Superior temporal gyrus (tissue), 1 donor: ENCODE measurements at regions not wholly inside any gene's neighbourhood (a gene's known extent, or its start where the extent isn't known, plus 50 kb on each side); places are given as distances from the start of the nearest gene placed in this dataset.

Source experiments
- DNase-seq: peaks from one replicate; pipeline ENCODE4 v3.0.0-alpha.2; 2016; ENCODE audit errors: extremely low spot score

DNA sequence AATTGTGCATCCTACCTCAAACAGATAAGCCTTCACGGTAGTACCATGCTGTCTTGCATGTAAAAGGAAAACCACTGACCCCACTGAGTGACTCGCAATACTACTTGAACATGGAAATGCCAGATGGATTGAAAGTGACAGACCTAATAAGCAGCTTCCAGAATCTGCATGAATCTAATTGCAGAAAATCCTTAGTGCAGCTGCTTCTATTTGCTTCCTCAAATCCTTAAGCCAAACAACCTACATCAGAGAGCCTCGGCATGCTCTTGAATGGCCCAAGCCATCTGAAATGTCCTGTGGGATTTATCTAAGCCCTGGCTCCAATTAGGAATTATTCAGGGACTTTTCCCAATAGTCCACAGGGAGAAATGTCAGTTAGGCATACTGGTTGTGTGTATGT, 509.5 kb upstream of the CELF2 start:
- DNase-seq: no peak

DNA sequence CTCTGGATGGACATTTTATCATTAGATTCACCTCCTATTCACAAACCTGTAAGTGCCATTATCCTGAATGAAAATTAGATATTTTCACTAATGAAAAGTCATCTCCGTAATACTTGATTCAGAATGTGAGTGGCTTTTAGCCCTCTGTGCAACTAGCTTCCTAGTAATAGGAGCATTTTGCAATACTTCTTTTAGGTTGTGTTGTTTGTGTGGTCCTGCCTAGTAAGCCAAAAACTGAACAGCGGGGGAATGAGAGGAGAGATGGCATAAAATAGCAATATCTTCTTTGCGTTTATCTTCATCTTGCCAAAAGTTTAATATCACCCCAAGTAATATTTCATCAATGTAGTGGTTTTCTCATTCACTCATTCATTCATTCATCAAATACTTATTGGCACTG, 507.5 kb upstream of the CELF2 start:
- no peak for DNase-seq

DNA sequence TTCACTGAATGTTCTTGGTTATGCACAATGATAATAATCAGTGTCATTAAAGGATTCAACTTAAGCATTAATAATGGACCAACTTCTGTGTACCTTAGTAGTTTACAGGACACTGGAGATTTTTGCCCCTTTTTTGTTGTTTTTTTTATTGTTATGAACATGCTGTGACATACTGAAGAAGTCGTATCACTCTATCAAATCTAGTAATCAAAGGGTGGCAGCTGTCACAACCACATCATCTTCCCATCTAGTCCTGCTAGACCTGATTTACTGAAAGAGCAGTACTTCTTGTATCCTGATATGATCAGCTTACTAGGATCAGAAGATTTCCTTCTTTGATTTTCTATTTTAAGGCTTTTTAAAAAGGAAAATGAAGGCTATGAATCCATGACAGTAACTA, 504.6 kb upstream of the CELF2 start:
- DNase-seq: no peak

DNA sequence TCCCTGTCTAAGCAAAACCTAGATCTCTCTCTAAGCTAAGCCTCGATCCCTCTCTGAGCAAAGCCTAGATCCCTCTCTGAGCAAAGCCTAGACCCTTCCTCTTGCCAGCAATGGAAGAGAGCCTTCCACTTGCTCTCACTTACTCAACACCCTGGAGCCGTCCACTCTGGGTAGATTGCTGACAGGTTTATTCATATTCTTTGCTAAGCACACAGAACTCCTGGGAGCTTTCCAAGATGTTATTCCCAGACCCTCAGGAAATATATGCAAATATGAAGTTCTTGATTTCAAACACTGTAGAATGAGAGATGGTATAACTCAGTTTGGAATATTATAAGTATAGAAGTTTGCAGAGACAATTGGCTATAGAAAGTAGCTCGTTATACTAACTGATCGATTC, 503.8 kb upstream of the CELF2 start:
- DNase-seq: no peak

DNA sequence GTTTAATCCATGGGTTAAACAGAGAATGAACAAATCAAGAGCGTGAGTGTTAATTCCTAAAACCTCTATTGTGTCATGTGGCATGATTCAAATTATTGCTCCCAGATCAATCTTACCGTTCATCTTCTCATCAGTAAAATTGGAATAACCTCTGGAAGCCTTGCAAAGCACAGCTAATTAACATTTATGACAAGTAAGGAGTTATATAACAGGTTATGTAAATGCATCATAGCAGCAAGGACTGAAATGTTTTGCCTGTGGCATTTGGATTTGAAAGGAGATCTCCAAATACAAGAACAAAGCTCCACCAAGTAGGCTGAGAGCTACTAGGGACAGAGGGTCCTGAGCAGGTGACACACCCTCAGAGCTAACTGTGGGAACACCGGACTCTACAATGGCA, 502.9 kb upstream of the CELF2 start:
- peak; percentile 65 for DNase-seq

GRCh38 chr10:10515479-10516204, 502.0 kb upstream of the CELF2 start:
- no peak for DNase-seq

DNA sequence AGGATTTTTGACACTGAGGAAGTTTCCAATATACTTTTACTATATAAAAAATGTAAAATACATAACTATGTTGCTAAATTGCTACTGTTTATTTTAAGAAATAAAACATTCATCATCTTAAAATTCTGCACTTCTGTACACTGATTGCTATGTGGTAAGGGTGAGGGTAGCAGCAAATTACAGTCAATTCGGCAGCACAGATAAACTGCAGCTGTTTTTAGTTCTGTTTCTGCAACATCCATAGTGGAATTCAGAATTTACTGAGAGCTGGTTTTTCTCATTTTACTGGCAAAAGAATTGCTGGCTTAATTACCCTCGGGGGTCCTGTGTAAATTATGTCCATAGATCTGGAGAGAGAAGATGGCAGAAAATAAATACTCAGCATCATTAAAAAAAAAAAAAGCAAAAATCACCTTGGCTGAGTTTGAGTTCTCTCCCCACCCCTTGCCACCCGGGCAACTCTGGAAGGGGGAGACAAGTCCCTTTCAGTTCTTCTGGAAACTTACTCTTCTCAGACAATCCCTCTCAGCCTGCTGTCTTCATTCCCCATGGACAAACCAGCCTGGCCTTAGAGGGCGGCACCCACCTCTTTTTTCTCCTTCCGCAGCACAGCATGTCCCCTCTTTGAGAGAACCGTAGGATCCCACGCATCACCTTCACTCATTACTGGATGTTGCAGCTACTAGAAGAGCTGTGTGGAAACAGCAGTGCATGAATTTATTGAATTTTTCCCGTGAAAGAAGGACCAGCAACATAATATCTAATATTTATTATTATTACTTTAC, 501.1 kb upstream of the CELF2 start:
- no peak for DNase-seq

DNA sequence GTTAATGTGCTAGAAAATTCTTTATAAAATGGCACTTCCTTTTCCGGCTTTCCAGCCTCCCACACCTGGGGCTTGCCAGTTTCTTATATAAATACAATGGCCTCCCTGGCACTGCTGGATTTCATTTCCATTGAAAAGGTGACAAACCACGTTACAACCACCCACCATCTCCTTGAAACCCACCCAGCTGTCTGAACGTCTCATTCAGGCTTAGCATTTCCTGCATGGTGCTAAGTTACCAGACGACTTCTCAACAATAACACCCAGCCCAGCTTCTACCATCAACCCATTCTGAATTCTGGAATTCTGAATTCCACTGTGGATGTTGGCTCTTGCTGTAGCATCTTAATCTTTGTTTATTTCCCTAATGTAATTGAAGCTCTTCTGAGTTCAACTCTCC, 499.8 kb upstream of the CELF2 start:
- DNase-seq: peak; percentile 38

DNA sequence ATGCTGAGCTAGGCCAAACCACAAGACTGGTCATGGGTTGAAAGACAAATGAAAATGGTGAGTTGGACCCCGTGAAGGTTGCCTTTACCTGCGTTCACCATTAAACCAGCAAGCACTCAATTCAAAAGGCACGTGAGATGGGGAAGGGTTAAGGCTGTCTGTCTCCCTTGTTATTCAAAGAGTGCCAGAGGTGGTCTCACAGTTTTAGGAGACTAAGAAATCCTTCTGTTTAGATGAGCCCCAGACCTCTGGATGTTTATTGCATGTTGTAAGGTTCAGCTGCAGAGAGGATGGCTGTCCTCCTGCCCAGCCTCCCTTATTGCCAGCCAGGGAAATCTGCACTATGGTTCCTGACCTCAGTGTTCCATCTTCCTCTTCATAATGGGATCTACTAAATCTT, 498.0 kb upstream of the CELF2 start:
- no peak for DNase-seq

- DNase-seq: no peak
Measured at GRCh38 chr10:10520491-10521385, 496.9 kb upstream of the CELF2 start.

DNA sequence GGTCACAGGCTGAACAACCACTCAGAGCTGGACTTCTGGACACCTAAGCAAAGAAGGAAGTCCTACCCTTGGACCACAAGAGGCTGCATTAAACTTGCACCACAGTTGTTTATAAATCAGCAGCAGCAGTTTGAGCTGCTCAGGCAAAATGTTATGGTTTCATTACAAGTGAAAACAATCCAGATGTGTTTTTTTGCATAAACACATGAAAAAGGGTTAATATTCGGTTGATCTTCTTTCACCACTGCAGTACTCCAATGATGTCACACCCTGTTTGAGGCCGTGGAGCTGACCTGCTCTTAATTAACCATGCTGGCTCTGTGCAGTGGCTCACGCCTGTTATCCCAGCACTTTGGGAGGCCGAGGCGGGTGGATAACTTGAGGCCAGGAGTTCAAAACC, 490.8 kb upstream of the CELF2 start:
- DNase-seq: no peak

- no peak for DNase-seq
Measured at GRCh38 chr10:10527861-10528562, 489.7 kb upstream of the CELF2 start.

- no peak for DNase-seq
Measured at GRCh38 chr10:10528563-10528910, 489.1 kb upstream of the CELF2 start.

GRCh38 chr10:10530313-10530712, 487.4 kb upstream of the CELF2 start:
- DNase-seq: no peak

- no peak for DNase-seq
Measured at GRCh38 chr10:10532236-10532635, 485.4 kb upstream of the CELF2 start.

- no peak for DNase-seq
Measured at GRCh38 chr10:10532826-10533225, 484.8 kb upstream of the CELF2 start.

DNA sequence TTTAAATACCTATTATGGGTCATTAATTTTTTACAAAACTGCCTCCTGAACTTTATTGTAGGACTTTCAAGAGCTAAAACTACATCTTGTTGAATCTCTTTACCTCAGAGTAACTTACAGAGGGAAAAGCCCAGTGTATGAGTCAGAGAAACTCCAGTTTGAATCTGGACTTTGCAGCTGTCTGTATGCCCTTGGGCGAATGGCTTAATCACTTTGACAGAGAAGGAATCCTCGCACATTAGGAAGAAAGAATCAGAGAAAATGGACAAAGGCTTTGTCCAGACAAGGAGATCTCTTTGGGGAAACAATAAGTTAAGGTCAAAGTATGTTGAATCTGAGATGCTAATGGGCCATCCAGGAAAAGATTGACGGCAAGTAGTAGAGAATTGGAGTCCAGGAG, 484.2 kb upstream of the CELF2 start:
- no peak for DNase-seq

DNA sequence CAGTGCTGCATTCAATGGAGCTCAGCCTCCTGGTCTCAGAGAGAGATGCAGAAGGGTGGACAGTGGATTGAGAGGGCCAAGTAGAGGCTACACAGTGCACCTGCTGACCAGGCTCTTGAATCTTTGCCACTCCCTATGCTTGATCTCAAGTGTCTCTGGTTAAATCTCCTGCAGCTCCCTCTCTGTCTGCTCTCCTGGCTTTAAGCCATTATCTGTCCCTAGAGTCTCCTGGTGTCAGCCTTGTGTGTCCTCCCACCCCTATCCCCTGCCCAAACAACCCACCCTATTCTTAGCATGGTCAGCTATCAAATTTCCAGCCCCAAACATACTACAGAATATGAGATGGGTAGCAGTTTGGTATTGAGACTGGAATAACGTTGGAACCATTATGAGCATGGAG, 479.3 kb upstream of the CELF2 start:
- DNase-seq: no peak

DNA sequence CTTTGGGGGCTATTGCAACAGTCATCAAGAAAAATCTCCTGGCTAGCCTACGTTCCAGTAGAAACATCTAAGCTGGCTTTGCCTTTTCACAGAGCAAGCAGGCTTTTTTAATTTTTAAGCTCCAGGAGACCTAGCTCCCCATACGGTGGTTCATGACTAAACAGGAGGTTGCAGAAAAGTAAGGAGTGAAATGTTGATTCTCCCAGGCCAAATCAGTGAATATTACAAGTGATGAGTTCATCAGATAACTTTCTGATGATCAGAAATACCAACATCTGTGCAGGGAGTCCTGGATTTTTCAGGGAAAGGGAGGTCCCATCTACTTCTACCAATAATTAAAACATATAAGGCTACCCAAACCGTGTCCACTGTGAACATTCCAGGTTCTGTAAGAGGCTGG, 477.3 kb upstream of the CELF2 start:
- DNase-seq: no peak

- DNase-seq: no peak
Measured at GRCh38 chr10:10542477-10542876, 475.2 kb upstream of the CELF2 start.

DNA sequence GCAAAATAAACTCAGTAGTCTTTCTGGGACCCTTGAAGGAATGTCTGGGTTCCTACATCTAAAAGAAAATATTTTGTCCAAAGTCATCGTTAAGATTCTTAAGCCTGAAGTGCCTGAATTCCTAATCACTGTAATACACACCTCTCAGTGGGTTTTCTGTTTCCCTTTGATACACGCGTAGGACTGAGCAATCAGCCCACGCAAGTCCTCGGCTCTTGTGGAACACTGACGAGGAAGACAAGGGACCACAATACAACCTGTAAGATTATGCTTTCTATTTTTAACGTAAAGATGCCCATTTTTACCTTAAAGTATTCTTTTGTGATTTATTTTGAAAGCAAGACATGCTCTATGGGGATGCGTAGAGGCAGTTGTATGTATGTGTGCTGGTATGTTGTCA, 472.8 kb upstream of the CELF2 start:
- DNase-seq: no peak

DNA sequence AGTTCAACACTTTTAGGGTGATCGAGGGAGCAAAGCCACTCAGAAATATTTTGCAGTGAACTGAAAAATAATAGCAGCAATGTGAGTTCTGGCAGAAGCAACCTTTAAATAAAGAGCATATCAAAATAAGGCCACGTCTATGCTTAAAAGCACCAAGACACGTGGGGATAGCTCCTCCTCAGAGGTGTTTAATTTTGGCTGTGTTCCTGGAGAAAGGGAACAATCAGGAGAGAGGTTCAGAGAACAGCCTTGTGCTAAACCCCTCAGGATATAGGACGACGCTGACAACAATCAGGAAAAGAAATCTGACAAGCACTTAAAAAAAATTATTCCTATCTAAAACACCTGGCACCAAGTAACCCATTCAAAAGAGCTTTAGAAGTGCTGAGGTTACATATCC, 471.9 kb upstream of the CELF2 start:
- no peak for DNase-seq
